ENCODE measurements at regions not wholly inside any gene's neighbourhood (a gene's known extent, or its start where the extent isn't known, plus 50 kb on each side); places are given as distances from the start of the nearest gene placed in this dataset.

GRCh38 chr9:31084350-31084749, 1300.1 kb upstream of the ACO1 start:
- Histone ChIP-seq H3K4me1 (ENCODE audit: control insufficient read depth in 1 of 2, insufficient read depth in 2 of 2, low read length in 2 of 2) (no peaks in the 10 kb centered on the region), H3K9ac (ENCODE audit: low read length) (no peak overlapping the region), H3K4me2 (ENCODE audit: low read length) (no peak overlapping the region), H3K27me3 (ENCODE audit: insufficient read depth, low read length) (no peaks in the 10 kb centered on the region), H4K20me1 (ENCODE audit: insufficient read depth) (no peaks in the 10 kb centered on the region), H3K36me3 (ENCODE audit: control insufficient read depth in 1 of 2, insufficient read depth in 2 of 2, low read length in 2 of 2) (no peaks in the 10 kb centered on the region), H2AFZ (ENCODE audit: low read depth, low read length, poor library complexity, severe bottlenecking) (no peak overlapping the region), H3K9me2 (ENCODE audit: insufficient read depth) (no peaks in the 10 kb centered on the region), H3K79me2 (ENCODE audit: insufficient read depth, low read length) (no peaks in the 10 kb centered on the region), H3K9me3 (ENCODE audit: control insufficient read depth in 1 of 2, insufficient read depth in 1 of 2, low read depth in 1 of 2, low read length in 2 of 2) (no peaks in the 10 kb centered on the region), H3K4me3 (replicated peaks in 1 of 2; ENCODE audit: low read depth in 1 of 2, low read length in 2 of 2) (no peak overlapping the region), H3K27ac (ENCODE audit: low read depth, low read length) (no peak overlapping the region)
- CTCF ChIA-PET: no interaction called here
- RAD21 ChIA-PET (ENCODE audit: low non-redundant PET in 1 of 2, low total read pairs in 2 of 2, uncharacterized antibody in 2 of 2, unreplicated experiment in 2 of 2): no interaction called here
- no peak for DNase-seq (ENCODE audit: low read depth, low spot score)
- TF ChIP-seq ELF1 (IDR thresholded peaks at IDR 0.05; ENCODE audit: borderline replicate concordance, low read depth) (no peak), POLR2A (IDR thresholded peaks at IDR 0.05; ENCODE audit: borderline replicate concordance, extremely low read depth, insufficient read depth, insufficient read length) (no peak), POLR2AphosphoS5 (IDR thresholded peaks at IDR 0.05; ENCODE audit: low read depth, low read length) (no peak), EZH2 (IDR thresholded peaks at IDR 0.05) (no peak), TCF7L2 (IDR thresholded peaks at IDR 0.05; ENCODE audit: borderline replicate concordance, extremely low read depth, insufficient read depth, insufficient read length) (no peak), FOSL1 (IDR thresholded peaks at IDR 0.05; ENCODE audit: low read depth) (no peak), YY1 (IDR thresholded peaks at IDR 0.05; ENCODE audit: extremely low read depth, insufficient replicate concordance, low read depth, low read length) (no peak), REST (IDR thresholded peaks at IDR 0.05; ENCODE audit: low read depth) (no peak), ATF3 (IDR thresholded peaks at IDR 0.05) (no peak), EGR1 (IDR thresholded peaks at IDR 0.05; ENCODE audit: low read depth) (no peak), SIN3A (IDR thresholded peaks at IDR 0.05; ENCODE audit: low read depth) (no peak), CTCF (IDR thresholded peaks at IDR 0.05 in 2 of 3, conservative IDR thresholded peaks at IDR 0.05 in 1 of 3; ENCODE audit: borderline replicate concordance in 1 of 3, insufficient read depth in 1 of 3, low read depth in 2 of 3, low read length in 2 of 3) (no peak), EZH2phosphoT487 (IDR thresholded peaks at IDR 0.05; ENCODE audit: borderline replicate concordance) (no peak), CBX3 (IDR thresholded peaks at IDR 0.05; ENCODE audit: low read depth) (no peak), ZFX (IDR thresholded peaks at IDR 0.05) (no peak), MAX (IDR thresholded peaks at IDR 0.05) (no peak), SP1 (IDR thresholded peaks at IDR 0.05; ENCODE audit: low read depth) (no peak), JUND (IDR thresholded peaks at IDR 0.05) (no peak), ZBTB33 (IDR thresholded peaks at IDR 0.05; ENCODE audit: extremely low read depth, insufficient replicate concordance, low read length) (no peak), RAD21 (IDR thresholded peaks at IDR 0.05; ENCODE audit: low read depth) (no peak)
- no peak for ATAC-seq
- BruUV-seq (replicated peaks): no TSS peak
- intact Hi-C loops (cut with micrococcal nuclease): no loop called here
- POLR2A ChIA-PET: no interaction called here
